ENCODE measurements at regions not wholly inside any gene's neighbourhood (a gene's known extent, or its start where the extent isn't known, plus 50 kb on each side); places are given as distances from the start of the nearest gene placed in this dataset.

DNA sequence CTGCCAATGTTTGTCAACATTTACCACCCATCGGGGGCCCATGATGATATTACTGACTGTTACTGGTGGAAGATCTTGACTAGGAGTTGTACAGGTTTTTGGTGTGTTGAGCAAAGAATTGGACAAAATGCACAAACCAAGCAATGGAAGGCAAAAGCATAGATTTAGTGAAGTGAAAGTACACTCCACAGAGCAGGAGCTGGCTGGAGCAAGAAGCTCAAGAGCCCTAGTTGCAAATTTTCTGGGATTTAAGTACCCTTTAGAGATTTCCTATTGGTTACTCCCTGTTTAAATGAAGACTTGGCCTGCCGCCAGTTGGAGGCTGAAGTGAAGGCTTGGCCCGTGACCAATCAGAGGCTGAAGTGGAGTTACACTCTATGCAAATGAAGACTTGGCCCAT lies 128.6 kb upstream of the KL start:
- WGBS (ENCODE audit: extremely low coverage, insufficient read length, low lambda C conversion rate): no CpG with 5 or more reads among the region's 3 CpGs
- no peaks in the 10 kb centered on the region for H3K79me1 ChIP-seq (ENCODE audit: insufficient read depth, low read depth, low read length, poor library complexity, severe bottlenecking)
- H3K27ac ChIP-seq (ENCODE audit: insufficient read length, low read depth, low read length): no peak overlapping the region
- H2AK5ac ChIP-seq (ENCODE audit: insufficient read length, low read length): no peak overlapping the region
- H4K20me1 ChIP-seq (ENCODE audit: control insufficient read depth, insufficient read depth, insufficient read length): no peaks in the 10 kb centered on the region
- H4K8ac ChIP-seq (replicated peaks; ENCODE audit: insufficient read length, low read depth, low read length): no peak overlapping the region
- H2BK5ac ChIP-seq (ENCODE audit: insufficient read length, low read length): no peak overlapping the region
- Mint-ChIP-seq H3K4me3 (no peak overlapping the region), H3K9me3 (peaks cover 10 to 14% of the 10 kb centered on the region in 2 experiments; a peak in 4 of 5 replicates), H3K36me3 (ENCODE audit: insufficient read depth in 1 of 3, low read depth in 3 of 3) (peaks cover 2 to 10% (median 4%) of the 10 kb centered on the region in 3 experiments; a peak in 6 of 7 replicates), H3K27ac (no peak overlapping the region), H3K27me3 (ENCODE audit: low read depth) (no peaks in the 10 kb centered on the region), H3K4me1 (peaks cover 5 to 7% of the 10 kb centered on the region in 2 experiments; a peak in 3 of 4 replicates)
- no peaks in the 10 kb centered on the region for H3K79me2 ChIP-seq (ENCODE audit: insufficient read depth, low read length)
- no peak overlapping the region for H3T11ph ChIP-seq (ENCODE audit: low read length)
- no peaks in the 10 kb centered on the region for H3K4me1 ChIP-seq (ENCODE audit: insufficient read depth, low read length)
- no peak overlapping the region for H3K56ac ChIP-seq (ENCODE audit: insufficient read length, low read depth, low read length)
- H2BK120ac ChIP-seq (ENCODE audit: low read depth, low read length, poor library complexity, severe bottlenecking): no peak overlapping the region
- no peak overlapping the region for H3K18ac ChIP-seq (ENCODE audit: insufficient read length, low read depth, low read length)
- no peak overlapping the region for H2BK15ac ChIP-seq (ENCODE audit: low read depth, low read length)
- no peak overlapping the region for H2BK12ac ChIP-seq (ENCODE audit: insufficient read length, low read depth, low read length)
- H4K5ac ChIP-seq (ENCODE audit: insufficient read length, low read depth, low read length): no peak overlapping the region
- no peak overlapping the region for H3K4ac ChIP-seq (ENCODE audit: low read depth, low read length)
- H3K4me2 ChIP-seq (ENCODE audit: insufficient read depth, insufficient read length, low read length): no peak overlapping the region
- H3K9me3 ChIP-seq (ENCODE audit: control insufficient read depth, low read depth, low read length): no peaks in the 10 kb centered on the region
- no peak overlapping the region for H2AFZ ChIP-seq (ENCODE audit: low read length)
- H3K23me2 ChIP-seq (ENCODE audit: insufficient read length, low read depth, low read length, poor library complexity, severe bottlenecking): no peaks in the 10 kb centered on the region
- DNase-seq: no peak
- H3K27me3 ChIP-seq (ENCODE audit: insufficient read depth, low read length): no peaks in the 10 kb centered on the region
- no peak overlapping the region for H3K23ac ChIP-seq (ENCODE audit: insufficient read length, low read depth, low read length)
- no peak overlapping the region for H3K9ac ChIP-seq (ENCODE audit: extremely low read depth, insufficient read length, low read length)
- H3K14ac ChIP-seq (ENCODE audit: insufficient read depth, low read length): no peak overlapping the region
- H2BK20ac ChIP-seq (ENCODE audit: low read depth, low read length, poor library complexity, severe bottlenecking): no peak overlapping the region
- TF ChIP-seq, protein P1, sequence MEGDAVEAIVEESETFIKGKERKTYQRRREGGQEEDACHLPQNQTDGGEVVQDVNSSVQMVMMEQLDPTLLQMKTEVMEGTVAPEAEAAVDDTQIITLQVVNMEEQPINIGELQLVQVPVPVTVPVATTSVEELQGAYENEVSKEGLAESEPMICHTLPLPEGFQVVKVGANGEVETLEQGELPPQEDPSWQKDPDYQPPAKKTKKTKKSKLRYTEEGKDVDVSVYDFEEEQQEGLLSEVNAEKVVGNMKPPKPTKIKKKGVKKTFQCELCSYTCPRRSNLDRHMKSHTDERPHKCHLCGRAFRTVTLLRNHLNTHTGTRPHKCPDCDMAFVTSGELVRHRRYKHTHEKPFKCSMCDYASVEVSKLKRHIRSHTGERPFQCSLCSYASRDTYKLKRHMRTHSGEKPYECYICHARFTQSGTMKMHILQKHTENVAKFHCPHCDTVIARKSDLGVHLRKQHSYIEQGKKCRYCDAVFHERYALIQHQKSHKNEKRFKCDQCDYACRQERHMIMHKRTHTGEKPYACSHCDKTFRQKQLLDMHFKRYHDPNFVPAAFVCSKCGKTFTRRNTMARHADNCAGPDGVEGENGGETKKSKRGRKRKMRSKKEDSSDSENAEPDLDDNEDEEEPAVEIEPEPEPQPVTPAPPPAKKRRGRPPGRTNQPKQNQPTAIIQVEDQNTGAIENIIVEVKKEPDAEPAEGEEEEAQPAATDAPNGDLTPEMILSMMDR (conservative IDR thresholded peaks at IDR 0.05): no peak
- H4K91ac ChIP-seq (ENCODE audit: insufficient read length, low read depth, low read length): no peak overlapping the region

Measured in H9 (cell line).